GM06990 (cell line): ENCODE measurements at regions not wholly inside any gene's neighbourhood (a gene's known extent, or its start where the extent isn't known, plus 50 kb on each side); places are given as distances from the start of the nearest gene placed in this dataset.
"Not testable (repeated sequence)": the region's sequence is repeated elsewhere in the genome, so short reads cannot be mapped to it uniquely, and the experiment has no call there.

Source experiments
- DNase-seq: peaks from one replicate; pipeline ENCODE4 v3.0.0-alpha.2; 2011; ENCODE audit not compliant: insufficient read length; ENCODE audit errors: extremely low read depth
- H3K27me3 ChIP-seq: replicated peaks from 2 replicates; pipeline ENCODE4 v1.6.0; 2011; ENCODE audit warnings: low read length; ENCODE audit not compliant: control insufficient read depth, insufficient read depth
- H3K36me3 ChIP-seq: 2 replicates; pipeline ENCODE4 v1.5.1; 2011; ENCODE audit warnings: low read length; ENCODE audit not compliant: control insufficient read depth, insufficient read depth
- H3K4me3 ChIP-seq: replicated peaks from 2 replicates; pipeline ENCODE4 v1.5.1; 2011; ENCODE audit warnings: low read depth, mild to moderate bottlenecking, control low read depth, low read length
- CTCF ChIP-seq: IDR thresholded peaks from 2 replicates; pipeline ENCODE4 v1.5.1; 2011; ENCODE audit warnings: low read length, control low read depth, mild to moderate bottlenecking, inconsistent platforms; ENCODE audit not compliant: insufficient read depth, poor library complexity, severe bottlenecking

- H3K36me3 ChIP-seq, result no peaks in the 10 kb centered on the region
- no peak for TF ChIP-seq CTCF
Observed at GRCh38 chr5:125081101-125081500, 334.7 kb upstream of the ZNF608 start.

GRCh38 chr5:125083981-125084380 lies 337.5 kb upstream of the ZNF608 start:
- TF ChIP-seq CTCF, result no peak
- no peak overlapping the region for H3K4me3 ChIP-seq
- no peaks in the 10 kb centered on the region for H3K27me3 ChIP-seq
- no peaks in the 10 kb centered on the region for H3K36me3 ChIP-seq
- no peak for DNase-seq

More at GRCh38 chr5:125081101-125081500, 334.7 kb upstream of the ZNF608 start:
- DNase-seq, result no peak
- Histone ChIP-seq H3K27me3 (no peaks in the 10 kb centered on the region), H3K4me3 (no peak overlapping the region)

GRCh38 chr5:125085797-125086505 lies 339.5 kb upstream of the ZNF608 start:
- Histone ChIP-seq H3K36me3 (no peaks in the 10 kb centered on the region), H3K4me3 (no peak overlapping the region), H3K27me3 (no peaks in the 10 kb centered on the region)
- no peak for TF ChIP-seq CTCF
- no peak for DNase-seq

GRCh38 chr5:125088522-125089105 lies 342.2 kb upstream of the ZNF608 start:
- no peak overlapping the region for H3K4me3 ChIP-seq
- H3K36me3 ChIP-seq, result no peaks in the 10 kb centered on the region
- no peaks in the 10 kb centered on the region for H3K27me3 ChIP-seq
- TF ChIP-seq CTCF, result no peak
- no peak for DNase-seq

GRCh38 chr5:125092138-125092537 lies 345.7 kb upstream of the ZNF608 start:
- not testable (repeated sequence) for DNase-seq, H3K36me3 ChIP-seq, H3K4me3 ChIP-seq, H3K27me3 ChIP-seq

- DNase-seq, result no peak
- H3K27me3 ChIP-seq, result no peaks in the 10 kb centered on the region
- H3K36me3 ChIP-seq, result no peaks in the 10 kb centered on the region
- no peak for TF ChIP-seq CTCF
- no peak overlapping the region for H3K4me3 ChIP-seq
Observed at GRCh38 chr5:125093776-125094175, 347.3 kb upstream of the ZNF608 start.
